ENCODE measurements at regions not wholly inside any gene's neighbourhood (a gene's known extent, or its start where the extent isn't known, plus 50 kb on each side); places are given as distances from the start of the nearest gene placed in this dataset.

- TF ChIP-seq ZNF274 (IDR thresholded peaks at IDR 0.05; ENCODE audit: low read depth, low read length) (no peak), YY1 (IDR thresholded peaks at IDR 0.05; ENCODE audit: insufficient read depth, insufficient read length) (no peak), SUZ12 (IDR thresholded peaks at IDR 0.05; ENCODE audit: extremely low read depth, insufficient read depth, insufficient read length) (no peak)
Observed at GRCh38 chr1:168966636-168967035, 139.9 kb upstream of the ATP1B1 start.
